ENCODE measurements at regions not wholly inside any gene's neighbourhood (a gene's known extent, or its start where the extent isn't known, plus 50 kb on each side); places are given as distances from the start of the nearest gene placed in this dataset.

DNA sequence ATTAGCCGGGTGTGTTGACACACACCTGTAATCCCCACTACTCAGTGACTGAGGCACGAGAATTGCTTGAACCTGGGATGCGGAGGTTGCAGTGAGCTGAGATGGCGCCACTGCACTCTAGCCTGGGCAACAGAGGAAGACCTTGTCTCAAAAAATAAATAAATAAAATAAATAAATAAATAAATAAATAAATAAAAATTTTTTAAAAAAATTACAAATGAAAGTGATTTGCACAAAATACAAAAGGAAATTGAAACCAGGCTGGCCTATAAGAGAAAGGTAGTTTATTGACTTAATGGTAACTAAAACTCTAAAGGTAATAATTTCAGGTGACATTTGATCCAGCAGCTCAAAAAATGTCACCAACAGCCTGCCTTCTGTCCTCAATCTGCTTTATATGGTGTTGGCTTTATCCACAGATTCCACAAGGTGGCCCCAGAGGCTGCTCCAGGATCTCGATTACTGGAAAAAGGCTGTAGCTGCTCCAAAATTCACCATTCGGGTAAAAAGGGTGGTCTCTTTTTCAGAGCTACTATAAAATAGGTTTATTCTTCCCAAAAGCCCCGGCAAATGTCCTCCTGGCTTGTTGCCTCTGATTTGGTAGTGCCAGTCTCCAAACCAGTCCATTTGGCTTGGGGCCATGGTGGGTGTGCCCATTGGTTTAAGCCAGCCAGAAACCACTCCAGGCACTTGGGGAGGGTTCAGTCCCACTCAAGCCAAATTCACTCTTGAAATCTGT is 61.4 kb upstream of the TRIM2 start:
- TF ChIP-seq POLR2A (IDR thresholded peaks at IDR 0.05; ENCODE audit: low read length) (no peak), GATA1 (IDR thresholded peaks at IDR 0.05; ENCODE audit: low read depth, low read length) (no peak)
